Hepatocyte (in vitro differentiated cells): ENCODE measurements at regions not wholly inside any gene's neighbourhood (a gene's known extent, or its start where the extent isn't known, plus 50 kb on each side); places are given as distances from the start of the nearest gene placed in this dataset.

Source experiments
- DNase-seq: peaks from one replicate; pipeline ENCODE4 v3.0.0-alpha.2; 2016; ENCODE audit warnings: low spot score
- H2AFZ ChIP-seq: fragments of 200-600 bp; sonication (generic); 2 replicates; pipeline ENCODE4 v1.6.0; 2016; ENCODE audit warnings: antibody characterized with exemption, mild to moderate bottlenecking
- H3K27ac ChIP-seq: fragments of 200-600 bp; sonication (generic); 2 replicates; pipeline ENCODE4 v1.5.1; 2016; ENCODE audit warnings: mild to moderate bottlenecking
- H3K27me3 ChIP-seq: fragments of 200-600 bp; sonication (generic); 2 replicates; pipeline ENCODE4 v1.6.1; 2016
- H3K36me3 ChIP-seq: fragments of 200-600 bp; sonication (generic); replicated peaks from 2 replicates; pipeline ENCODE4 v1.5.1; 2016; ENCODE audit warnings: low read depth; ENCODE audit not compliant: insufficient read depth
- H3K4me1 ChIP-seq: fragments of 200-600 bp; sonication (generic); 2 replicates; pipeline ENCODE4 v1.5.1; 2016; ENCODE audit warnings: mild to moderate bottlenecking, moderate library complexity; ENCODE audit not compliant: insufficient read depth
- H3K4me2 ChIP-seq: fragments of 200-600 bp; sonication (generic); 2 replicates; pipeline ENCODE4 v1.6.0; 2016
- H3K4me3 ChIP-seq: fragments of 200-600 bp; sonication (generic); 2 replicates; pipeline ENCODE4 v1.5.1; 2016; ENCODE audit warnings: mild to moderate bottlenecking
- H3K79me2 ChIP-seq: fragments of 200-600 bp; sonication (generic); 2 replicates; pipeline ENCODE4 v1.6.0; 2017; ENCODE audit warnings: mild to moderate bottlenecking
- H3K9me2 ChIP-seq: fragments of 200-600 bp; sonication (generic); replicated peaks from 2 replicates; pipeline ENCODE4 v1.6.0; 2017; ENCODE audit warnings: mild to moderate bottlenecking; ENCODE audit not compliant: insufficient read depth
- H3K9me3 ChIP-seq: fragments of 200-600 bp; sonication (generic); 2 replicates; pipeline ENCODE4 v1.5.1; 2016; ENCODE audit warnings: low read depth, mild to moderate bottlenecking
- H4K20me1 ChIP-seq: fragments of 200-600 bp; sonication (generic); 2 replicates; pipeline ENCODE4 v1.6.0; 2016; ENCODE audit warnings: mild to moderate bottlenecking; ENCODE audit not compliant: insufficient read depth, poor library complexity, severe bottlenecking
- CTCF ChIP-seq: fragments of 200-600 bp; sonication (generic); IDR thresholded peaks from 2 replicates; pipeline ENCODE4 v1.5.1; 2016; ENCODE audit warnings: antibody characterized with exemption, mild to moderate bottlenecking; ENCODE audit not compliant: poor library complexity
- EZH2 ChIP-seq: fragments of 200-600 bp; sonication (generic); IDR thresholded peaks from 2 replicates; pipeline ENCODE4 v1.6.1; 2016; ENCODE audit warnings: antibody characterized with exemption, mild to moderate bottlenecking, borderline replicate concordance
- EZH2phosphoT487 ChIP-seq: fragments of 200-600 bp; sonication (generic); IDR thresholded peaks from one replicate; pipeline ENCODE4 v1.6.1; 2018; ENCODE audit warnings: antibody characterized with exemption, mild to moderate bottlenecking, low read depth, moderate library complexity; ENCODE audit not compliant: unreplicated experiment, severe bottlenecking
- WGBS: methylation state at CpG from one replicate; pipeline ENCODE4 v1.1.6; 2016; ENCODE audit warnings: low lambda C conversion rate; ENCODE audit errors: missing lambda C conversion rate; 5-methylcytosine and 5-hydroxymethylcytosine counted together

GRCh38 chr20:10795286-10796026 lies 121.7 kb upstream of the JAG1 start:
- no peak for DNase-seq
- Histone ChIP-seq H3K9me3 (no peaks in the 10 kb centered on the region), H3K4me2 (no peak overlapping the region), H2AFZ (no peak overlapping the region), H3K9me2 (no peaks in the 10 kb centered on the region), H3K4me3 (no peak overlapping the region), H4K20me1 (no peaks in the 10 kb centered on the region), H3K79me2 (no peaks in the 10 kb centered on the region), H3K27ac (no peak overlapping the region), H3K36me3 (no peaks in the 10 kb centered on the region), H3K4me1 (peaks cover 1% of the 10 kb centered on the region), H3K27me3 (no peaks in the 10 kb centered on the region)
- WGBS, result 52% methylated on average over 11 of the region's 11 CpGs
- no peak for TF ChIP-seq EZH2phosphoT487
- TF ChIP-seq EZH2, result no peak
- no peak for TF ChIP-seq CTCF

GRCh38 chr20:10798811-10799210 lies 125.0 kb upstream of the JAG1 start:
- WGBS, result 86% methylated on average over 3 of the region's 3 CpGs
- no peaks in the 10 kb centered on the region for H3K9me2 ChIP-seq
- peaks cover 4% of the 10 kb centered on the region for H3K4me1 ChIP-seq

GRCh38 chr20:10799735-10800134 lies 125.9 kb upstream of the JAG1 start:
- H3K36me3 ChIP-seq, result no peaks in the 10 kb centered on the region
- DNase-seq, result no peak
- H3K9me2 ChIP-seq, result no peaks in the 10 kb centered on the region
- H3K9me3 ChIP-seq, result no peaks in the 10 kb centered on the region
- H3K4me2 ChIP-seq, result no peak overlapping the region
- no peak overlapping the region for H3K4me3 ChIP-seq
- H3K4me1 ChIP-seq, result peaks cover 4% of the 10 kb centered on the region
- WGBS, result 51% methylated on average over 2 of the region's 2 CpGs
- H3K27ac ChIP-seq, result no peak overlapping the region
- no peaks in the 10 kb centered on the region for H3K79me2 ChIP-seq
- H4K20me1 ChIP-seq, result no peaks in the 10 kb centered on the region
- no peaks in the 10 kb centered on the region for H3K27me3 ChIP-seq
- TF ChIP-seq CTCF, result no peak
- TF ChIP-seq EZH2phosphoT487, result no peak
- TF ChIP-seq EZH2, result no peak
- no peak overlapping the region for H2AFZ ChIP-seq

More at GRCh38 chr20:10798811-10799210, 125.0 kb upstream of the JAG1 start:
- TF ChIP-seq EZH2 (no peak), EZH2phosphoT487 (no peak), CTCF (no peak)
- no peaks in the 10 kb centered on the region for H3K27me3 ChIP-seq
- no peaks in the 10 kb centered on the region for H4K20me1 ChIP-seq
- no peaks in the 10 kb centered on the region for H3K36me3 ChIP-seq
- H3K4me3 ChIP-seq, result no peak overlapping the region
- H2AFZ ChIP-seq, result no peak overlapping the region
- no peaks in the 10 kb centered on the region for H3K79me2 ChIP-seq
- no peak for DNase-seq
- no peaks in the 10 kb centered on the region for H3K9me3 ChIP-seq
- no peak overlapping the region for H3K27ac ChIP-seq
- H3K4me2 ChIP-seq, result no peak overlapping the region
